ENCODE measurements at regions not wholly inside any gene's neighbourhood (a gene's known extent, or its start where the extent isn't known, plus 50 kb on each side); places are given as distances from the start of the nearest gene placed in this dataset.

DNA sequence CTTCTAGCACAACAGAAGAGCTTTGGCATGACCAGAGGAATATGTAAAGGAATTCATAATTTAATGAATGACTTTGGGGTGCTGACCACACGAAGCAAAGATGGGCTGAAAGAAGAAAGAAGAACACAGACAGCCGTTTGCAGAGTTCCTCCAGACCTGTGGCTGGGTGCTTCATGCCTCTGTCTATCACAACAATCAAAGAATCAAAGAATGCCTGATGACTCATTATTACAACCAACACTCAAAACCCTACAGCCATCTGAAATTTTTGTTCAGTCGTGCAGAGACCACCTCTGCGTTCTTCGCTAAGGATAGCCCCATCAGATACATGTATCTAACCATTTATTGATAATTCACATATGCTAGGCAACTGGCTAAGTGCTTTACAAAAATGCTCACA, 129.0 kb upstream of the PRICKLE2 start:
- Histone ChIP-seq H3K79me2 (ENCODE audit: control insufficient read depth, insufficient read depth, low read length) (no peaks in the 10 kb centered on the region), H3K4me1 (ENCODE audit: control insufficient read depth, extremely low read depth, insufficient read depth, low read length) (peaks cover 18% of the 10 kb centered on the region), H2AFZ (ENCODE audit: low read length) (no peak overlapping the region), H4K20me1 (ENCODE audit: control insufficient read depth, extremely low read depth, insufficient read depth, low read length) (no peaks in the 10 kb centered on the region), H3K36me3 (ENCODE audit: control insufficient read depth, insufficient read depth, low read length) (no peaks in the 10 kb centered on the region), H3K9me3 (ENCODE audit: control insufficient read depth, insufficient read depth, low read depth, low read length) (no peaks in the 10 kb centered on the region), H3K9ac (ENCODE audit: insufficient read depth, low read length) (no peak overlapping the region), H3K4me3 (replicated peaks in 1 of 4; ENCODE audit: control extremely low read depth in 1 of 4, insufficient read depth in 1 of 4, low read depth in 3 of 4, low read length in 4 of 4) (no peak overlapping the region), H3K27ac (ENCODE audit: insufficient read depth, low read length) (no peak overlapping the region), H3K4me2 (ENCODE audit: extremely low read depth, insufficient read depth, low read length) (no peak overlapping the region), H3K27me3 (ENCODE audit: control insufficient read depth, insufficient read depth, low read length) (no peaks in the 10 kb centered on the region)
- peak in 1 of 2 donors; percentile 67 for DNase-seq (ENCODE audit: low read depth in 2 of 2)
- no peak for TF ChIP-seq EZH2 (IDR thresholded peaks at IDR 0.05; ENCODE audit: low read length, missing control alignments)
- TF ChIP-seq, protein P1, sequence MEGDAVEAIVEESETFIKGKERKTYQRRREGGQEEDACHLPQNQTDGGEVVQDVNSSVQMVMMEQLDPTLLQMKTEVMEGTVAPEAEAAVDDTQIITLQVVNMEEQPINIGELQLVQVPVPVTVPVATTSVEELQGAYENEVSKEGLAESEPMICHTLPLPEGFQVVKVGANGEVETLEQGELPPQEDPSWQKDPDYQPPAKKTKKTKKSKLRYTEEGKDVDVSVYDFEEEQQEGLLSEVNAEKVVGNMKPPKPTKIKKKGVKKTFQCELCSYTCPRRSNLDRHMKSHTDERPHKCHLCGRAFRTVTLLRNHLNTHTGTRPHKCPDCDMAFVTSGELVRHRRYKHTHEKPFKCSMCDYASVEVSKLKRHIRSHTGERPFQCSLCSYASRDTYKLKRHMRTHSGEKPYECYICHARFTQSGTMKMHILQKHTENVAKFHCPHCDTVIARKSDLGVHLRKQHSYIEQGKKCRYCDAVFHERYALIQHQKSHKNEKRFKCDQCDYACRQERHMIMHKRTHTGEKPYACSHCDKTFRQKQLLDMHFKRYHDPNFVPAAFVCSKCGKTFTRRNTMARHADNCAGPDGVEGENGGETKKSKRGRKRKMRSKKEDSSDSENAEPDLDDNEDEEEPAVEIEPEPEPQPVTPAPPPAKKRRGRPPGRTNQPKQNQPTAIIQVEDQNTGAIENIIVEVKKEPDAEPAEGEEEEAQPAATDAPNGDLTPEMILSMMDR (conservative IDR thresholded peaks at IDR 0.05 in 1 of 2, IDR thresholded peaks at IDR 0.05 in 1 of 2; ENCODE audit: low read depth in 1 of 2, low read length in 2 of 2) = no peak

DNA sequence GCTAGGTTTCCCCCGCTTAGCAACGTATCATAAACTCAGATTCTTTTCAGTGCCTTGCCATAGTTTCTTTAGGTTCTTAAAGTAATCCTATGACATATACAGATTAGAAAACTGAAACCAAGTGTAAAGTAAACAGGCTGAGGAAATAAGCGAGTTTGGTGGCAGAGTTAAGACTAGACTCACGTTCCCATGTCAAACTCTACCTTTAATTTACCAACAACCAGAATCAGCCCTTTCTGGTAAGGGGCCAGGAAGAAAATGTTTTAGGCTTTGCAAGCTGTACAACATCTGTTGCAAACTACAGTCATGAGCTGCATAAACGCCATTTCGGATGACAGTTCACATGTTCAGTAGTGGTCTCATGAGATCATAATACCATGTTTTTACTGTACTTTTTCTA, 128.0 kb upstream of the PRICKLE2 start:
- Histone ChIP-seq H3K4me2 (ENCODE audit: extremely low read depth, insufficient read depth, low read length) (peak overlapping the region; percentile 69), H3K79me2 (ENCODE audit: control insufficient read depth, insufficient read depth, low read length) (no peaks in the 10 kb centered on the region), H3K36me3 (ENCODE audit: control insufficient read depth, insufficient read depth, low read length) (no peaks in the 10 kb centered on the region), H3K27ac (ENCODE audit: insufficient read depth, low read length) (peak overlapping the region; percentile 60), H3K27me3 (ENCODE audit: control insufficient read depth, insufficient read depth, low read length) (no peaks in the 10 kb centered on the region), H3K4me1 (ENCODE audit: control insufficient read depth, extremely low read depth, insufficient read depth, low read length) (peaks cover 18% of the 10 kb centered on the region), H4K20me1 (ENCODE audit: control insufficient read depth, extremely low read depth, insufficient read depth, low read length) (no peaks in the 10 kb centered on the region), H2AFZ (ENCODE audit: low read length) (peak overlapping the region; percentile 74), H3K4me3 (replicated peaks in 1 of 4; ENCODE audit: control extremely low read depth in 1 of 4, insufficient read depth in 1 of 4, low read depth in 3 of 4, low read length in 4 of 4) (peak overlapping the region in 2 of 4 experiments; percentile 6 to 22), H3K9ac (ENCODE audit: insufficient read depth, low read length) (no peak overlapping the region), H3K9me3 (ENCODE audit: control insufficient read depth, insufficient read depth, low read depth, low read length) (no peaks in the 10 kb centered on the region)
- TF ChIP-seq, protein P1 (conservative IDR thresholded peaks at IDR 0.05 in 1 of 2, IDR thresholded peaks at IDR 0.05 in 1 of 2; ENCODE audit: low read depth in 1 of 2, low read length in 2 of 2) = no peak
- TF ChIP-seq EZH2 (IDR thresholded peaks at IDR 0.05; ENCODE audit: low read length, missing control alignments) = no peak
- DNase-seq (ENCODE audit: low read depth in 2 of 2) = peak; percentile 48 to 71

DNA sequence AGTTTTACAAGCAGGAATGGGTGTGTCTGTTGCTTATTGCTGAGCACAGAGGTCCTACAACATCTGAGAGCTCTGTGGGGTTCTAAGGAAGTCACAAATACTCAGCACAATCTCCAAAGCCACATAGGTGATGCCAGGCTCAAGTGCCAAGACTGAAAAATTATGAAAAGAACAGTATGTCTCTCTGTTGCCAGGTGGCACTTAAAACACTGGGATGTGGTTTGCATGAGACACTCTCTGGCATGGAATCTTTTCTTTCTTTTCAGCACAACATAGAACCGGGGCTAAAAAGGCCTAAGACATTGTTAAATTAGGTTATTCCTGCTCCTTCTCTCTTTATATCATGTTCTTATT, 127.3 kb upstream of the PRICKLE2 start:
- DNase-seq (ENCODE audit: low read depth in 2 of 2) = peak in 1 of 2 donors; percentile 54
- no peak for TF ChIP-seq EZH2 (IDR thresholded peaks at IDR 0.05; ENCODE audit: low read length, missing control alignments)
- TF ChIP-seq, protein P1 (conservative IDR thresholded peaks at IDR 0.05 in 1 of 2, IDR thresholded peaks at IDR 0.05 in 1 of 2; ENCODE audit: low read depth in 1 of 2, low read length in 2 of 2) = no peak
- Histone ChIP-seq H3K27ac (ENCODE audit: insufficient read depth, low read length) (peak overlapping the region; percentile 26), H3K79me2 (ENCODE audit: control insufficient read depth, insufficient read depth, low read length) (no peaks in the 10 kb centered on the region), H3K4me2 (ENCODE audit: extremely low read depth, insufficient read depth, low read length) (peak overlapping the region; percentile 69), H3K9me3 (ENCODE audit: control insufficient read depth, insufficient read depth, low read depth, low read length) (no peaks in the 10 kb centered on the region), H4K20me1 (ENCODE audit: control insufficient read depth, extremely low read depth, insufficient read depth, low read length) (no peaks in the 10 kb centered on the region), H3K9ac (ENCODE audit: insufficient read depth, low read length) (no peak overlapping the region), H2AFZ (ENCODE audit: low read length) (peak overlapping the region; percentile 20), H3K4me3 (replicated peaks in 1 of 4; ENCODE audit: control extremely low read depth in 1 of 4, insufficient read depth in 1 of 4, low read depth in 3 of 4, low read length in 4 of 4) (no peak overlapping the region), H3K4me1 (ENCODE audit: control insufficient read depth, extremely low read depth, insufficient read depth, low read length) (peaks cover 18% of the 10 kb centered on the region), H3K27me3 (ENCODE audit: control insufficient read depth, insufficient read depth, low read length) (no peaks in the 10 kb centered on the region), H3K36me3 (ENCODE audit: control insufficient read depth, insufficient read depth, low read length) (no peaks in the 10 kb centered on the region)
